ENCODE measurements at regions not wholly inside any gene's neighbourhood (a gene's known extent, or its start where the extent isn't known, plus 50 kb on each side); places are given as distances from the start of the nearest gene placed in this dataset.

GRCh38 chr4:23235628-23236390 lies 543.1 kb downstream of the GBA3 start:
- Histone ChIP-seq H4K20me1 (ENCODE audit: insufficient read depth) (no peaks in the 10 kb centered on the region), H3K27me3 (ENCODE audit: insufficient read depth, low read depth) (no peaks in the 10 kb centered on the region), H3K27ac (no peak overlapping the region), H3K4me2 (no peak overlapping the region), H3K36me3 (ENCODE audit: insufficient read depth) (no peaks in the 10 kb centered on the region), H3K79me2 (ENCODE audit: insufficient read depth, low read depth) (no peaks in the 10 kb centered on the region), H3K4me3 (IDR thresholded peaks at IDR 0.05; ENCODE audit: insufficient read depth, low read depth, low read length) (no peak overlapping the region), H3K4me1 (ENCODE audit: low read depth, poor library complexity, severe bottlenecking) (no peaks in the 10 kb centered on the region), H2AFZ (ENCODE audit: low read depth) (no peak overlapping the region), H3K9ac (no peak overlapping the region)
- TF ChIP-seq CTCF (conservative IDR thresholded peaks at IDR 0.05; ENCODE audit: low read depth, low read length), result no peak

GRCh38 chr4:23234716-23235115 lies 542.0 kb downstream of the GBA3 start:
- Histone ChIP-seq H3K27ac (no peak overlapping the region), H3K9ac (no peak overlapping the region), H3K79me2 (ENCODE audit: insufficient read depth, low read depth) (no peaks in the 10 kb centered on the region), H3K36me3 (ENCODE audit: insufficient read depth) (no peaks in the 10 kb centered on the region), H3K4me3 (IDR thresholded peaks at IDR 0.05; ENCODE audit: insufficient read depth, low read depth, low read length) (no peak overlapping the region), H3K4me1 (ENCODE audit: low read depth, poor library complexity, severe bottlenecking) (no peaks in the 10 kb centered on the region), H3K27me3 (ENCODE audit: insufficient read depth, low read depth) (no peaks in the 10 kb centered on the region), H2AFZ (ENCODE audit: low read depth) (no peak overlapping the region), H3K4me2 (no peak overlapping the region), H4K20me1 (ENCODE audit: insufficient read depth) (no peaks in the 10 kb centered on the region)
- no peak for TF ChIP-seq CTCF (conservative IDR thresholded peaks at IDR 0.05; ENCODE audit: low read depth, low read length)

- Histone ChIP-seq H3K4me3 (IDR thresholded peaks at IDR 0.05; ENCODE audit: insufficient read depth, low read depth, low read length) (no peak overlapping the region), H3K79me2 (ENCODE audit: insufficient read depth, low read depth) (no peaks in the 10 kb centered on the region), H3K27ac (no peak overlapping the region), H3K9ac (no peak overlapping the region), H2AFZ (ENCODE audit: low read depth) (no peak overlapping the region), H3K4me2 (no peak overlapping the region), H3K27me3 (ENCODE audit: insufficient read depth, low read depth) (no peaks in the 10 kb centered on the region), H3K36me3 (ENCODE audit: insufficient read depth) (no peaks in the 10 kb centered on the region), H4K20me1 (ENCODE audit: insufficient read depth) (no peaks in the 10 kb centered on the region), H3K4me1 (ENCODE audit: low read depth, poor library complexity, severe bottlenecking) (no peaks in the 10 kb centered on the region)
- no peak for TF ChIP-seq CTCF (conservative IDR thresholded peaks at IDR 0.05; ENCODE audit: low read depth, low read length)
Measured at GRCh38 chr4:23234018-23234417, 541.3 kb downstream of the GBA3 start.

GRCh38 chr4:23233596-23233995 lies 540.9 kb downstream of the GBA3 start:
- Histone ChIP-seq H3K4me2 (no peak overlapping the region), H3K27me3 (ENCODE audit: insufficient read depth, low read depth) (no peaks in the 10 kb centered on the region), H3K4me1 (ENCODE audit: low read depth, poor library complexity, severe bottlenecking) (no peaks in the 10 kb centered on the region), H3K27ac (no peak overlapping the region), H2AFZ (ENCODE audit: low read depth) (no peak overlapping the region), H4K20me1 (ENCODE audit: insufficient read depth) (no peaks in the 10 kb centered on the region), H3K79me2 (ENCODE audit: insufficient read depth, low read depth) (no peaks in the 10 kb centered on the region), H3K4me3 (IDR thresholded peaks at IDR 0.05; ENCODE audit: insufficient read depth, low read depth, low read length) (no peak overlapping the region), H3K36me3 (ENCODE audit: insufficient read depth) (no peaks in the 10 kb centered on the region), H3K9ac (no peak overlapping the region)
- no peak for TF ChIP-seq CTCF (conservative IDR thresholded peaks at IDR 0.05; ENCODE audit: low read depth, low read length)
